ENCODE measurements at regions not wholly inside any gene's neighbourhood (a gene's known extent, or its start where the extent isn't known, plus 50 kb on each side); places are given as distances from the start of the nearest gene placed in this dataset.

DNA sequence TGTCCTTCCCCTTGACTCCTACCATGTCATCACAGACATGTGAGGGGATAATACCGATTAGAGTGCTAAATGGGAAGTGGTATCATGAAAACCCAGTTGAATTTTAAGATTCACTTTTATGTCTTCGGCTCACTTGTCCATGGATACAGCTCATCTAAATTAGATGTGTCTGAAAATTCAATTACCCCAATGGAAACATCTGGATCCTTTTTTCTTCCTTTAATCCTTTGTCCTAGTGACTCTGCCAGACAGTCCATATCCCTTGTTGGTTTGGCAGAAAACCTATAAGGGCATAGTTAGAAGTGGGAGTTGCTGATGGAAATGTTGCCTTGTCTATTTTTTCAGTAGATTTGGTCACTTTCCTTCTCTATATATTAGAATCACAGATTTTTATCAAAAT is 271.9 kb downstream of the MTERF1 start:
- TF ChIP-seq, protein P1, sequence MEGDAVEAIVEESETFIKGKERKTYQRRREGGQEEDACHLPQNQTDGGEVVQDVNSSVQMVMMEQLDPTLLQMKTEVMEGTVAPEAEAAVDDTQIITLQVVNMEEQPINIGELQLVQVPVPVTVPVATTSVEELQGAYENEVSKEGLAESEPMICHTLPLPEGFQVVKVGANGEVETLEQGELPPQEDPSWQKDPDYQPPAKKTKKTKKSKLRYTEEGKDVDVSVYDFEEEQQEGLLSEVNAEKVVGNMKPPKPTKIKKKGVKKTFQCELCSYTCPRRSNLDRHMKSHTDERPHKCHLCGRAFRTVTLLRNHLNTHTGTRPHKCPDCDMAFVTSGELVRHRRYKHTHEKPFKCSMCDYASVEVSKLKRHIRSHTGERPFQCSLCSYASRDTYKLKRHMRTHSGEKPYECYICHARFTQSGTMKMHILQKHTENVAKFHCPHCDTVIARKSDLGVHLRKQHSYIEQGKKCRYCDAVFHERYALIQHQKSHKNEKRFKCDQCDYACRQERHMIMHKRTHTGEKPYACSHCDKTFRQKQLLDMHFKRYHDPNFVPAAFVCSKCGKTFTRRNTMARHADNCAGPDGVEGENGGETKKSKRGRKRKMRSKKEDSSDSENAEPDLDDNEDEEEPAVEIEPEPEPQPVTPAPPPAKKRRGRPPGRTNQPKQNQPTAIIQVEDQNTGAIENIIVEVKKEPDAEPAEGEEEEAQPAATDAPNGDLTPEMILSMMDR (IDR thresholded peaks at IDR 0.05), result no peak
- TF ChIP-seq POLR2A (IDR thresholded peaks at IDR 0.05), result no peak

Data from adrenal gland (tissue), 5 donors.